GM18873 (cell line): ENCODE measurements at regions not wholly inside any gene's neighbourhood (a gene's known extent, or its start where the extent isn't known, plus 50 kb on each side); places are given as distances from the start of the nearest gene placed in this dataset.

Experiments
- ATAC-seq: cut with Tn5 transposase; IDR thresholded peaks from one replicate; pipeline ENCODE4 v1.9.1; 2021; ENCODE audit warnings: mild to moderate bottlenecking, moderate library complexity, moderate number of reproducible peaks; ENCODE audit not compliant: unreplicated experiment, low FRiP score

- ATAC-seq: no peak
Measured at GRCh38 chr6:104014163-104014959, 845.4 kb downstream of the HACE1 start.

GRCh38 chr6:104013312-104013971 lies 846.3 kb downstream of the HACE1 start:
- no peak for ATAC-seq

GRCh38 chr6:104010897-104011296 lies 848.8 kb downstream of the HACE1 start:
- ATAC-seq: no peak

- ATAC-seq: no peak
Measured at GRCh38 chr6:104003803-104004516, 855.8 kb downstream of the HACE1 start.

GRCh38 chr6:103995571-103995970 lies 864.1 kb downstream of the HACE1 start:
- no peak for ATAC-seq

GRCh38 chr6:103983860-103984259 lies 875.9 kb downstream of the HACE1 start:
- no peak for ATAC-seq

GRCh38 chr6:103983011-103983410 lies 876.7 kb downstream of the HACE1 start:
- ATAC-seq: no peak

- ATAC-seq: no peak
Measured at GRCh38 chr6:103982574-103982973, 877.1 kb downstream of the HACE1 start.

GRCh38 chr6:103979308-103979707 lies 880.4 kb downstream of the HACE1 start:
- no peak for ATAC-seq

- ATAC-seq: no peak
Measured at GRCh38 chr6:103937389-103937788, 922.3 kb downstream of the HACE1 start.

GRCh38 chr6:103925317-103925716 lies 934.4 kb downstream of the HACE1 start:
- ATAC-seq: no peak

- ATAC-seq: no peak
Measured at GRCh38 chr6:103910018-103910417, 949.7 kb downstream of the HACE1 start.

- no peak for ATAC-seq
Measured at GRCh38 chr6:103908898-103909297, 950.8 kb downstream of the HACE1 start.

- ATAC-seq: no peak
Measured at GRCh38 chr6:103895136-103895535, 964.6 kb downstream of the HACE1 start.

- ATAC-seq: no peak
Measured at GRCh38 chr6:103893141-103893581, 966.6 kb downstream of the HACE1 start.

- no peak for ATAC-seq
Measured at GRCh38 chr6:103886951-103887350, 972.8 kb downstream of the HACE1 start.

- no peak for ATAC-seq
Measured at GRCh38 chr6:103885446-103885845, 974.3 kb downstream of the HACE1 start.

GRCh38 chr6:103879800-103880199 lies 979.9 kb downstream of the HACE1 start:
- no peak for ATAC-seq

GRCh38 chr6:103875221-103875620 lies 984.5 kb downstream of the HACE1 start:
- ATAC-seq: no peak

GRCh38 chr6:103874575-103874974 lies 985.1 kb downstream of the HACE1 start:
- ATAC-seq: no peak

- no peak for ATAC-seq
Measured at GRCh38 chr6:103872678-103873077, 987.0 kb downstream of the HACE1 start.
